ENCODE measurements at regions not wholly inside any gene's neighbourhood (a gene's known extent, or its start where the extent isn't known, plus 50 kb on each side); places are given as distances from the start of the nearest gene placed in this dataset.
"Not testable (repeated sequence)": the region's sequence is repeated elsewhere in the genome, so short reads cannot be mapped to it uniquely, and the experiment has no call there.

- peaks cover 3 to 24% of the 10 kb centered on the region in 2 donors for H3K4me1 ChIP-seq (replicated peaks in 1 of 2)
- in situ Hi-C loops (cut with MboI; ENCODE audit: low pct_unique_long_range_greater_than_20kb in 2 of 9, low sequenced_read_pairs in 9 of 9, unreplicated experiment in 9 of 9); ATAC-seq (replicated peaks in 6 of 8); H3K27ac ChIP-seq; H3K4me3 ChIP-seq: not testable (repeated sequence)
- 40 to 100% (median 80%) methylated on average over 1 to 10 of the region's 27 CpGs; no CpG with 5 or more reads in 3 of the 10 experiments for WGBS, 10 experiments
Observed at GRCh38 chr6:19612672-19613466, 224.3 kb upstream of the ID4 start.

DNA sequence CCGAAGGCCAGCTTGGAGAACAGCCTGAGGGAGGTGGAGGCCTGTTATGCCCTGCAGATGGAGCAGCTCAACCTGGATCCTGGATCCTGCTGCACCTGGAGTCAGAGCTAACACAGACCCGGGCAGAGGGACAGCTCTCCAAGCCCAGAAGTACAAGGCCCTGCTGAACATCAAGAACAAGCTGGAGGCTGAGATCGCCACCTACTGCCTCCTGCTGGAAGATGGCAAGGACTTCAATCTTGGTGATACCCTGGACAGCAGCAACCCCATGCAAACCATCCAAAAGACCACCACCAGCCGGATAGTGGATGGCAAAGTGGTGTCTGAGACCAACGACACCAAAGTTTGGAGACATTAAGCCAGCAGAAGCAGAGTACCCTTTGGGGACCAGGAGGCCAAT is 223.5 kb upstream of the ID4 start:
- in situ Hi-C loops (cut with MboI; ENCODE audit: low pct_unique_long_range_greater_than_20kb in 2 of 9, low sequenced_read_pairs in 9 of 9, unreplicated experiment in 9 of 9), result no loop called here
- 40 to 100% (median 89%) methylated on average over 1 to 3 of the region's 5 CpGs; no CpG with 5 or more reads in 3 of the 10 experiments for WGBS, 10 experiments
- Histone ChIP-seq H3K4me3 (no peak overlapping the region), H3K27ac (no peak overlapping the region), H3K4me1 (replicated peaks in 1 of 2) (peaks cover 3 to 20% of the 10 kb centered on the region in 2 donors)
- ATAC-seq (replicated peaks in 6 of 8), result no peak

- Histone ChIP-seq H3K4me3 (no peak overlapping the region), H3K4me1 (replicated peaks in 1 of 2) (no peaks in the 10 kb centered on the region), H3K27ac (no peak overlapping the region)
- no peak for ATAC-seq (replicated peaks in 6 of 8)
- in situ Hi-C loops (cut with MboI; ENCODE audit: low pct_unique_long_range_greater_than_20kb in 2 of 9, low sequenced_read_pairs in 9 of 9, unreplicated experiment in 9 of 9), result no loop called here
Observed at GRCh38 chr6:19616022-19616421, 221.1 kb upstream of the ID4 start.

- Histone ChIP-seq H3K4me3 (no peak overlapping the region), H3K27ac (no peak overlapping the region), H3K4me1 (replicated peaks in 1 of 2) (peaks cover 0 to 2% of the 10 kb centered on the region in 2 donors)
- 30 to 96% (median 72%) methylated on average over 3 to 5 of the region's 5 CpGs for WGBS, 10 experiments
- ATAC-seq (replicated peaks in 6 of 8), result no peak
- in situ Hi-C loops (cut with MboI; ENCODE audit: low pct_unique_long_range_greater_than_20kb in 2 of 9, low sequenced_read_pairs in 9 of 9, unreplicated experiment in 9 of 9), result no loop called here
Observed at GRCh38 chr6:19632230-19632629, 204.9 kb upstream of the ID4 start.

- H3K4me3 ChIP-seq, result no peak overlapping the region
- no peak for ATAC-seq (replicated peaks in 6 of 8)
- H3K4me1 ChIP-seq (replicated peaks in 1 of 2), result peaks cover 0 to 2% of the 10 kb centered on the region in 2 donors
- in situ Hi-C loops (cut with MboI; ENCODE audit: low pct_unique_long_range_greater_than_20kb in 2 of 9, low sequenced_read_pairs in 9 of 9, unreplicated experiment in 9 of 9), result no loop called here
- H3K27ac ChIP-seq, result no peak overlapping the region
- WGBS, 10 experiments, result 39 to 97% (median 62%) methylated on average over 1 to 3 of the region's 3 CpGs; no CpG with 5 or more reads in 2 of the 10 experiments
Observed at GRCh38 chr6:19632786-19633185, 204.4 kb upstream of the ID4 start.

- no peak overlapping the region for H3K4me3 ChIP-seq
- 83 to 100% (median 94%) methylated on average over 2 of the region's 2 CpGs for WGBS, 10 experiments
- in situ Hi-C loops (cut with MboI; ENCODE audit: low pct_unique_long_range_greater_than_20kb in 2 of 9, low sequenced_read_pairs in 9 of 9, unreplicated experiment in 9 of 9), result no loop called here
- H3K4me1 ChIP-seq (replicated peaks in 1 of 2), result peaks cover 0 to 2% of the 10 kb centered on the region in 2 donors
- no peak for ATAC-seq (replicated peaks in 6 of 8)
- no peak overlapping the region for H3K27ac ChIP-seq
Observed at GRCh38 chr6:19635728-19636127, 201.4 kb upstream of the ID4 start.

- in situ Hi-C loops (cut with MboI; ENCODE audit: low pct_unique_long_range_greater_than_20kb in 2 of 9, low sequenced_read_pairs in 9 of 9, unreplicated experiment in 9 of 9), result no loop called here
- Histone ChIP-seq H3K4me3 (no peak overlapping the region), H3K4me1 (replicated peaks in 1 of 2) (peaks cover 0 to 2% of the 10 kb centered on the region in 2 donors), H3K27ac (no peak overlapping the region)
- no peak for ATAC-seq (replicated peaks in 6 of 8)
- 44 to 100% (median 100%) methylated on average over 1 of the region's 1 CpG; no CpG with 5 or more reads in 3 of the 10 experiments for WGBS, 10 experiments
Observed at GRCh38 chr6:19637010-19637409, 200.2 kb upstream of the ID4 start.

DNA sequence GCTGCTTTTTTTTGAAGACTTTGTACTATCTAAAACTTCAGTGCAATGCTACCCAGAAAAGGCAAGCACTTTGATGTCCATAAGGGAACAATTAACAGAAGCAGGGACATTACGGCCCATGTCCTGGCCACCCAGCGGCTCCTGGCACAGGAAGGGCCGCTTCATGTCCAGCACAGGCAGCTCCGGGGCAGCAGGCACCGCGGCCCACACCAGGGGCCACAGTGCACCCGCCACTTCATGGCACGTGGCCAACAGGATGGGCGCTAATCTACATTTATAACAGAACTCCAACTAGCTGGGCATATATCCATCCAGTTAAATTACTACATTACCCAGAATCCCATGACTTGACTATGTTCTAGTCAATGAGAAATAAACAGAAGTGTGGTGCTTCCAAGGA is 198.2 kb upstream of the ID4 start:
- 52 to 100% (median 92%) methylated on average over 2 to 6 of the region's 9 CpGs; no CpG with 5 or more reads in 6 of the 10 experiments for WGBS, 10 experiments
- no peak overlapping the region for H3K27ac ChIP-seq
- no peak overlapping the region for H3K4me3 ChIP-seq
- no peaks in the 10 kb centered on the region for H3K4me1 ChIP-seq (replicated peaks in 1 of 2)
- in situ Hi-C loops (cut with MboI; ENCODE audit: low pct_unique_long_range_greater_than_20kb in 2 of 9, low sequenced_read_pairs in 9 of 9, unreplicated experiment in 9 of 9), result no loop called here
- no peak for ATAC-seq (replicated peaks in 6 of 8)

DNA sequence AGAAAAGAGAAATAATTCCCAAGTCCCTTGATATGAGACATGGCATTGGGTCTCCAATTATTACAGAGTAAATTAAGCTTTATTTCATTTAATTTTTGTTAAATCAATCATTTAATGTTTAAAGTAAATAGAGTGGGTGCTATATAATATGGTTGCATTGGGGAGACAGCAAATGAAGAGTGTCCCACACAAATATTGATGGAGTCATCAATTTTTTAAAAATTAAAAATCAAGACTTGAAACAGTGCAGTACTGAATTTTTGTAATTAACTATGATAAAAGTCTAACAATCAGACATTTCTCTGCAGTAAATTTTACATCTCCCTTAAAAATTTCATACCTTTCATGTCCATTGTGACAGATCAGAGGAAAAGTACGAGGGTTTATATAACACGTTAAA is 193.9 kb upstream of the ID4 start:
- in situ Hi-C loops (cut with MboI; ENCODE audit: low pct_unique_long_range_greater_than_20kb in 2 of 9, low sequenced_read_pairs in 9 of 9, unreplicated experiment in 9 of 9), result no loop called here
- H3K4me1 ChIP-seq (replicated peaks in 1 of 2), result no peaks in the 10 kb centered on the region

GRCh38 chr6:19643713-19644112 is 193.5 kb upstream of the ID4 start:
- Histone ChIP-seq H3K27ac (no peak overlapping the region), H3K4me1 (replicated peaks in 1 of 2) (no peaks in the 10 kb centered on the region), H3K4me3 (no peak overlapping the region)
- in situ Hi-C loops (cut with MboI; ENCODE audit: low pct_unique_long_range_greater_than_20kb in 2 of 9, low sequenced_read_pairs in 9 of 9, unreplicated experiment in 9 of 9), result no loop called here
- WGBS, 10 experiments, result 63 to 100% (median 89%) methylated on average over 1 to 2 of the region's 2 CpGs; no CpG with 5 or more reads in 4 of the 10 experiments
- ATAC-seq (replicated peaks in 6 of 8), result no peak

More for the DNA sequence above, 193.9 kb upstream of the ID4 start:
- no peak overlapping the region for H3K4me3 ChIP-seq
- WGBS, 10 experiments, result 48 to 100% (median 87%) methylated on average over 2 of the region's 2 CpGs
- H3K27ac ChIP-seq, result no peak overlapping the region
- no peak for ATAC-seq (replicated peaks in 6 of 8)

DNA sequence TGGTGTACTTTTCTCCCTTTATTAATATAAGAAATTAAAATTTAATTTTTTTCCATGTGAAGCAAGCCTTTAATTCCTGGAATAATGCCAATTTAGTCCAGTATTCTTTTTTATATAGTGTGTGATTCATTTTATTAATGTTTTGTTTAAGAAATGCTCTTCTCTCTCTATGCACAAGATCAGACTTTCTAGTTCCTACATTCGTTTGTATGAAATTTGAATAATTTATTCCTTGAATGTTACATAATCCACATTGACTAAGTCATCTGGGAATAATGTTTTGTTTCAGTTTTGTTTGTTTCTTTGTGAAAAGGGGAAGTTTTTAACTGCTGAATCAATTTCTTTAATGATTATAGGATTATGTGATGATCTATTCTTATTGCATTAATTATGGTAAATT is 181.4 kb upstream of the ID4 start:
- H3K4me3 ChIP-seq, result no peak overlapping the region
- no peak overlapping the region for H3K27ac ChIP-seq
- H3K4me1 ChIP-seq (replicated peaks in 1 of 2), result peaks cover 5 to 16% of the 10 kb centered on the region in 2 donors
- in situ Hi-C loops (cut with MboI; ENCODE audit: low pct_unique_long_range_greater_than_20kb in 2 of 9, low sequenced_read_pairs in 9 of 9, unreplicated experiment in 9 of 9), result no loop called here
- peak in 2 of 8 experiments; percentile 57 to 69 for ATAC-seq (replicated peaks in 6 of 8)
- WGBS, 10 experiments, result 0 to 100% (median 78%) methylated on average over 1 of the region's 1 CpG; no CpG with 5 or more reads in 1 of the 10 experiments

DNA sequence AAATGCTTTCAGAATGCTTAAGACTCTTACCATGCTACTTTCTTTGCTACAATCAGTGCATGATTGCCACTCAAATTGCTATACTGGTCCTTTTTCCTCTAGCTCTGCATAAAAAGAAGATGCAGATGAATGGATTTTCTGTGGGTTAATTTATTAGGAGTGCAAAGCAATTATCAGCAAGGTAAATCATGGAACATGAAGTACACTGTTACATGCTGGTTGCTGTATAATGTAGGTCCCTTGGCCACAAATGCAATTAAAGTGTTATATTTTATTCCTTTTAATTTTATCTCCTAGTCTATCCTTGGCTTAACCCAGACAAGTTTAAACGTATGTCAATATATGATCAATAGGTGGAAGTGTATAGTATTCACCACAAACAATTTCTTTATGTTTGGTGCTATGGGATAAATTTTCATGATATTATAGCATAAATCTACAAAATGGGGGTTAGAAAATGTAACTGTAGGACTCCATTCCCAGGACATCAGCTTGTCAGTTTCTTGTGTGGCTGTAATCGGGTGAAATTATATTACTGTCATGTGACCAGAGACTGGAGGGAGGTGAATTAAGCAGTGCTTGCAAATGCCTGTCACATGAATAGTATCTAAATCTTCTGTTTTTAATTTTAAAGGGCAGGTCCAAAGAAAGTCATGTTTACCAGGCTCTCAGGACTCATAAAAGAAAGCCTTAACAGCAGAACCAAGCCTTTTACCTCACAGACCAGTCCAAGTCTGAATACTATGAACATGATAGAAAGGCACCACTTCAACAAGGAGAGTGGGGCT is 176.9 kb upstream of the ID4 start:
- peak overlapping the region; percentile 1 to 20 for H3K27ac ChIP-seq
- ATAC-seq (replicated peaks in 6 of 8), result peak in 7 of 8 experiments; percentile 37 to 88 (median 82)
- no peak overlapping the region for H3K4me3 ChIP-seq
- WGBS, 10 experiments, result 0 to 60% (median 41%) methylated on average over 1 to 2 of the region's 2 CpGs; no CpG with 5 or more reads in 2 of the 10 experiments
- H3K4me1 ChIP-seq (replicated peaks in 1 of 2), result peaks cover 15 to 51% of the 10 kb centered on the region in 2 donors
- in situ Hi-C loops (cut with MboI; ENCODE audit: low pct_unique_long_range_greater_than_20kb in 2 of 9, low sequenced_read_pairs in 9 of 9, unreplicated experiment in 9 of 9), result no loop called here

DNA sequence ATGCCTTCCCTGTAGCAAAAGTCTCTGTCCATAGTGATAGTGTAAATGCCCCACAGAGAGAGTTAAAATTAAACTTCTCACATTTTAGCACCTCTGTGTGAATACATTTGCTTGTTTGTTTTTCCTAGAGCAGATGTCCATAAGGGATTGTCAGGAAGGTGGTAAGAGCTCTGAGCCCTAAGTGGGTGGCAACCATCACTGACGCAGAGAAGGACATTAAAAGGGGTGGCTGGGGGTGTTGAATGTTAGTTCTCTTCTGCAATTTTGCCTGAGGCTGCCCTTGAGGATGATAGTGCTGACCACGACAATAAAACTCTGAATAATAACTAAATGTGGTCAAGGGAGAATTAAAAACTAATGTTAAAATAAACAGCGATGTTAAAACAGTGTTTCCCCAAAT is 174.3 kb upstream of the ID4 start:
- Histone ChIP-seq H3K4me1 (replicated peaks in 1 of 2) (peaks cover 23 to 60% of the 10 kb centered on the region in 2 donors), H3K27ac (no peak overlapping the region), H3K4me3 (no peak overlapping the region)
- WGBS, 10 experiments, result 29 to 84% (median 77%) methylated on average over 1 to 3 of the region's 3 CpGs; no CpG with 5 or more reads in 1 of the 10 experiments
- no peak for ATAC-seq (replicated peaks in 6 of 8)
- in situ Hi-C loops (cut with MboI; ENCODE audit: low pct_unique_long_range_greater_than_20kb in 2 of 9, low sequenced_read_pairs in 9 of 9, unreplicated experiment in 9 of 9), result no loop called here

Data from motor neuron (in vitro differentiated cells).